Colonic mucosa (tissue), 4 donors: ENCODE measurements at regions not wholly inside any gene's neighbourhood (a gene's known extent, or its start where the extent isn't known, plus 50 kb on each side); places are given as distances from the start of the nearest gene placed in this dataset.
A peak's percentile ranks its signal among the peaks of the same experiment; 100 is the strongest.
"Not testable (repeated sequence)": the region's sequence is repeated elsewhere in the genome, so short reads cannot be mapped to it uniquely, and the experiment has no call there.

Experiments used
- DNase-seq: peaks from one replicate; pipeline ENCODE4 v3.0.0-alpha.2; 2020
- H3K27ac ChIP-seq: fragments of 200-600 bp; one replicate; pipeline ENCODE4 v1.8.0; 2021
- H3K27me3 ChIP-seq: fragments of 200-600 bp; one replicate; pipeline ENCODE4 v1.8.0; 2021
- H3K36me3 ChIP-seq: fragments of 200-600 bp; one replicate; pipeline ENCODE4 v1.8.0; 2021
- H3K4me1 ChIP-seq: fragments of 200-600 bp; one replicate; pipeline ENCODE4 v1.8.0; 2021; ENCODE audit warnings: mild to moderate bottlenecking
- H3K4me3 ChIP-seq: fragments of 200-600 bp; one replicate; pipeline ENCODE4 v1.8.0; 2021
- H3K9ac ChIP-seq, 2 donors: one replicate each; pipeline ENCODE4 v1.7.0; 2013; ENCODE audit warnings: control low read depth in 2 of 2, low read depth in 2 of 2, low read length in 2 of 2
- H3K9me3 ChIP-seq: fragments of 200-600 bp; one replicate; pipeline ENCODE4 v1.8.0; 2021
- CTCF ChIP-seq: fragments of 200-600 bp; IDR thresholded peaks from one replicate; pipeline ENCODE4 v1.8.0; 2022; ENCODE audit warnings: antibody characterized with exemption, mild to moderate bottlenecking
- intact Hi-C: fragments of 100-400 bp; cut with DNase I; formaldehyde crosslinking; loops from one replicate; pipeline ENCODE4 v1.14.1; 2022
- donor health status: healthy.
- donor health status: DM: no; HTN: no; CAD: no.
- donor health status: DM: no; HTN: no; CAD: no.

GRCh38 chr3:198109883-198110282 lies 149.9 kb downstream of the LMLN start:
- H3K4me3 ChIP-seq: no peak overlapping the region
- H3K9ac ChIP-seq: no peak overlapping the region
- peaks cover 10% of the 10 kb centered on the region for H3K27me3 ChIP-seq
- no peak for TF ChIP-seq CTCF
- H3K36me3 ChIP-seq: no peaks in the 10 kb centered on the region
- H3K4me1 ChIP-seq: peaks cover 4% of the 10 kb centered on the region
- H3K9me3 ChIP-seq: no peaks in the 10 kb centered on the region
- H3K27ac ChIP-seq: no peak overlapping the region
- intact Hi-C loops: no loop called here
- no peak for DNase-seq

- Histone ChIP-seq H3K27me3 (peaks cover 10% of the 10 kb centered on the region), H3K4me1 (peaks cover 4% of the 10 kb centered on the region), H3K4me3 (no peak overlapping the region), H3K9me3 (no peaks in the 10 kb centered on the region), H3K36me3 (no peaks in the 10 kb centered on the region), H3K27ac (no peak overlapping the region), H3K9ac (no peak overlapping the region)
- no peak for DNase-seq
- intact Hi-C loops: no loop called here
- no peak for TF ChIP-seq CTCF
These were observed 152.0 kb downstream of the LMLN start for GRCh38 chr3:198112031-198112430.

GRCh38 chr3:198113206-198114053 lies 153.4 kb downstream of the LMLN start:
- Histone ChIP-seq H3K27me3 (peaks cover 10% of the 10 kb centered on the region), H3K9me3 (no peaks in the 10 kb centered on the region), H3K4me1 (peaks cover 4% of the 10 kb centered on the region), H3K9ac (no peak overlapping the region), H3K36me3 (no peaks in the 10 kb centered on the region), H3K27ac (no peak overlapping the region), H3K4me3 (peak overlapping the region; percentile 20)
- no peak for TF ChIP-seq CTCF
- intact Hi-C loops: no loop called here
- no peak for DNase-seq

GRCh38 chr3:198114516-198114915 lies 154.5 kb downstream of the LMLN start:
- H3K9ac ChIP-seq, DNase-seq, H3K4me3 ChIP-seq, H3K4me1 ChIP-seq, H3K9me3 ChIP-seq, H3K36me3 ChIP-seq, intact Hi-C loops, H3K27ac ChIP-seq: not testable (repeated sequence)
- peaks cover 10% of the 10 kb centered on the region for H3K27me3 ChIP-seq

- H3K27me3 ChIP-seq, H3K4me3 ChIP-seq, H3K36me3 ChIP-seq, H3K9me3 ChIP-seq, H3K27ac ChIP-seq, H3K9ac ChIP-seq, H3K4me1 ChIP-seq, DNase-seq, intact Hi-C loops: not testable (repeated sequence)
These were observed 162.2 kb downstream of the LMLN start for GRCh38 chr3:198122184-198122583.

- H3K4me3 ChIP-seq, H3K27me3 ChIP-seq, DNase-seq, H3K9me3 ChIP-seq, H3K27ac ChIP-seq, H3K36me3 ChIP-seq, H3K9ac ChIP-seq, intact Hi-C loops, H3K4me1 ChIP-seq: not testable (repeated sequence)
These were observed 177.2 kb downstream of the LMLN start for GRCh38 chr3:198137038-198137835.

GRCh38 chr3:198138205-198138604 lies 178.2 kb downstream of the LMLN start:
- H3K4me1 ChIP-seq, H3K27me3 ChIP-seq, H3K9ac ChIP-seq, intact Hi-C loops, H3K27ac ChIP-seq, H3K9me3 ChIP-seq, H3K4me3 ChIP-seq, H3K36me3 ChIP-seq, DNase-seq: not testable (repeated sequence)

GRCh38 chr3:198139037-198139436 lies 179.0 kb downstream of the LMLN start:
- H3K27me3 ChIP-seq, H3K4me1 ChIP-seq, H3K9me3 ChIP-seq, H3K9ac ChIP-seq, H3K4me3 ChIP-seq, H3K36me3 ChIP-seq, DNase-seq, intact Hi-C loops, H3K27ac ChIP-seq: not testable (repeated sequence)

GRCh38 chr3:198139513-198140167 lies 179.6 kb downstream of the LMLN start:
- H3K4me3 ChIP-seq, H3K27ac ChIP-seq, intact Hi-C loops, H3K27me3 ChIP-seq, H3K36me3 ChIP-seq, H3K4me1 ChIP-seq, DNase-seq, H3K9me3 ChIP-seq, H3K9ac ChIP-seq: not testable (repeated sequence)
